ENCODE measurements at regions not wholly inside any gene's neighbourhood (a gene's known extent, or its start where the extent isn't known, plus 50 kb on each side); places are given as distances from the start of the nearest gene placed in this dataset.
A peak's percentile ranks its signal among the peaks of the same experiment; 100 is the strongest.

DNA sequence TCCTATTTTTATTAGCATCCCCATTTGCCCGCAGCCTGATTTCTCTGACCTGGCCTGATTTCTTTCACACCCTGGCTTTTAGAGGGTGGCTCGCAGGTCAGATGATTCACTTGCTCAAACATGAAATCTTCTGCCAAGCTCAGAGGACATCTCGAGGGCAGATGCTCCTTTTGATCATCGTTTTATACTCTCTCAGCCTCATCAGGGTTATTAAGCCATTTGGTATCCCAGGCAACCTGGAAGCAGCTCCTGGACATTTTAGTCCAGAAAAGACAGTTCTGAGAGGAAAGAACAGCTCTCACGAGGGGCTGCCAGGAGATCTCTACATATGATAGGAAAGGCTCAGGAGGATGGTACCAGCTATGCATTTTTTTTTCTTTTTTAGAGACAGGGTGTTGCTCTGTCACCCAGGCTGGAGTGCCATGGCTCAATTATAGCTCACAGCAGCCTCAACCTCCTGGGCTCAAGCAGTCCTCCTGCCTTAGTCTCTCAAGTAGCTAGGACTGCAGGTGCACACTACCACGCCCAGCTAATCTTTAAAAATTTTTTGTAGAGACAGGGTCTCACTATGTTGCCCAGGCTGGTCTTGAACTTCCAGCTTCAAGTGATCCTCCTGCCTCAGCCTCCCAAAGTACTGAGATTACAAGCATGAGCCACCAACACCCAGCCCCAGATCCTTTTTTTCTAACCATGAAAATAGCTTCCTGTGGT lies 165.4 kb downstream of the KATNAL1 start:
- Histone ChIP-seq H3K27me3 (no peaks in the 10 kb centered on the region), H3K4me3 (no peak overlapping the region), H3K27ac (peak overlapping the region; percentile 84), H3K9me3 (no peaks in the 10 kb centered on the region), H3K4me1 (peaks cover 20% of the 10 kb centered on the region), H3K36me3 (no peaks in the 10 kb centered on the region)
- no peak for TF ChIP-seq EP300 (IDR thresholded peaks at IDR 0.05)
- TF ChIP-seq, protein P1, sequence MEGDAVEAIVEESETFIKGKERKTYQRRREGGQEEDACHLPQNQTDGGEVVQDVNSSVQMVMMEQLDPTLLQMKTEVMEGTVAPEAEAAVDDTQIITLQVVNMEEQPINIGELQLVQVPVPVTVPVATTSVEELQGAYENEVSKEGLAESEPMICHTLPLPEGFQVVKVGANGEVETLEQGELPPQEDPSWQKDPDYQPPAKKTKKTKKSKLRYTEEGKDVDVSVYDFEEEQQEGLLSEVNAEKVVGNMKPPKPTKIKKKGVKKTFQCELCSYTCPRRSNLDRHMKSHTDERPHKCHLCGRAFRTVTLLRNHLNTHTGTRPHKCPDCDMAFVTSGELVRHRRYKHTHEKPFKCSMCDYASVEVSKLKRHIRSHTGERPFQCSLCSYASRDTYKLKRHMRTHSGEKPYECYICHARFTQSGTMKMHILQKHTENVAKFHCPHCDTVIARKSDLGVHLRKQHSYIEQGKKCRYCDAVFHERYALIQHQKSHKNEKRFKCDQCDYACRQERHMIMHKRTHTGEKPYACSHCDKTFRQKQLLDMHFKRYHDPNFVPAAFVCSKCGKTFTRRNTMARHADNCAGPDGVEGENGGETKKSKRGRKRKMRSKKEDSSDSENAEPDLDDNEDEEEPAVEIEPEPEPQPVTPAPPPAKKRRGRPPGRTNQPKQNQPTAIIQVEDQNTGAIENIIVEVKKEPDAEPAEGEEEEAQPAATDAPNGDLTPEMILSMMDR (IDR thresholded peaks at IDR 0.05) = no peak
- TF ChIP-seq POLR2A (IDR thresholded peaks at IDR 0.05) = no peak
- no peak for TF ChIP-seq POLR2AphosphoS5 (IDR thresholded peaks at IDR 0.05)
- WGBS = 45% methylated on average over 6 of the region's 6 CpGs
- DNase-seq (ENCODE audit: low spot score in 2 of 2) = no peak

DNA sequence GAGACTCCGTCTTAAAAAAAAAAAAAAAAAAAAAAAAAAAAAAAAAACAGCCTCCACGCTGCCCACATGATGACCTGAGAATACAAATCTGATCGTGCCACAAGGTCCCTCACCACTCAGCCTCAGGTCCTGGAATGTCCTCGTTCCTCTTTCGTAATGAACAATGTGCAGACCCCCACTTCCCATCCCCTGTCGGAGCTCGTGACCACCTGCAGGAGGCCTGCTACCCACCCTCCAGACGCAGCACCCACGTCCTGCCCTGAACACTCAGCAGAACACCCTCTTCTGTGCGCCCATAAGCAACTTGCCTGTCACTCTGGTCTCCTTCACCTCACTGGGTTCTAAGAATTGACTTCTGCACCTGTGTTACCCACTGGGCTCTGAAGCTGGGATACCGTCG lies 166.4 kb downstream of the KATNAL1 start:
- no peaks in the 10 kb centered on the region for H3K9me3 ChIP-seq
- no peak for DNase-seq (ENCODE audit: low spot score in 2 of 2)
- no peak overlapping the region for H3K27ac ChIP-seq
- 88% methylated on average over 12 of the region's 12 CpGs for WGBS
- no peaks in the 10 kb centered on the region for H3K27me3 ChIP-seq
- TF ChIP-seq EP300 (IDR thresholded peaks at IDR 0.05) (no peak), POLR2A (IDR thresholded peaks at IDR 0.05) (no peak), POLR2AphosphoS5 (IDR thresholded peaks at IDR 0.05) (no peak)
- TF ChIP-seq, protein P1 (IDR thresholded peaks at IDR 0.05) = no peak
- H3K4me3 ChIP-seq = no peak overlapping the region
- peaks cover 20% of the 10 kb centered on the region for H3K4me1 ChIP-seq
- H3K36me3 ChIP-seq = no peaks in the 10 kb centered on the region

DNA sequence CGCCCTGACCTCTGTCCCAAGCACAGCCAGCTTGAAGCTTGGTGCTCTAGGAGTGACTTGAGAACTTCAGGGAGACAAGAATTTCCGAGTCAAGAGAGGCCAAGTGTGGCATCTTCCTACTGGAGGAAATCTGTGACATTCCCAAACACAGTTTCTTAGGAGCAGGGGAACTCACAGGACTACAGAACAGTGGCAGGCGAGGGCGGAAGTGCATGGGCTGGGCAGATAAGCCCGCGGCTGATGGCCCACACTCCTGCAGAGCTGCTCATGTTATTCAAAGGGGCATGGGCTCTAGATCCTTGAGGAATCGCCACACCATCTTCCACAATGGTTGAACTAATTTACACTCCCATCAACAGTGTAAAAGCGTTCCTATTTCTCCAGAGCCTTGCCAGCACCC lies 168.8 kb downstream of the KATNAL1 start:
- H3K27ac ChIP-seq = no peak overlapping the region
- H3K4me3 ChIP-seq = no peak overlapping the region
- no peaks in the 10 kb centered on the region for H3K9me3 ChIP-seq
- H3K36me3 ChIP-seq = no peaks in the 10 kb centered on the region
- no peaks in the 10 kb centered on the region for H3K27me3 ChIP-seq
- H3K4me1 ChIP-seq = peaks cover 19% of the 10 kb centered on the region
- no peak for DNase-seq (ENCODE audit: low spot score in 2 of 2)
- TF ChIP-seq POLR2A (IDR thresholded peaks at IDR 0.05) (no peak), POLR2AphosphoS5 (IDR thresholded peaks at IDR 0.05) (no peak), EP300 (IDR thresholded peaks at IDR 0.05) (no peak)
- TF ChIP-seq, protein P1 (IDR thresholded peaks at IDR 0.05) = no peak
- 59% methylated on average over 8 of the region's 8 CpGs for WGBS

DNA sequence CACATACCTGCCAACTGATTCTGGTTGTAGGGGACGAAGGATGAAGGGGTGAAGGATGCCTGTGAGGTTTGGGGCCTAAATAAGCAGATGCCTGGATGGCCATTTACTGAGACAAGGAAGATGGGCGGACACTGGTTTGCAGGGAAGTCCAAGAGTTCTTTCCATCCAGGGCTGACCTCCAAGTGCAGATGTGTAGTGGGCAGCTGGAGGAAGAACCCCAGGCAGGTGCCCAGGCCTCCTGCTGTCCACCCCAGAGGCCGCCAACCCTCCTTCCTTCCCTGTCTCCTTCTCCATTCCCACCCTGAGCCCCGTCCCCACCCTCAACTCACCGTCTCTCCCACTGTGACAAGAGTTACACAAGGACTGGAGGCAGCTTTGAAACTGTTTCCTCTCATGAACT lies 171.5 kb downstream of the KATNAL1 start:
- Histone ChIP-seq H3K4me1 (peaks cover 9% of the 10 kb centered on the region), H3K27ac (no peak overlapping the region), H3K36me3 (no peaks in the 10 kb centered on the region), H3K9me3 (no peaks in the 10 kb centered on the region), H3K27me3 (no peaks in the 10 kb centered on the region), H3K4me3 (no peak overlapping the region)
- no peak for DNase-seq (ENCODE audit: low spot score in 2 of 2)
- WGBS = 92% methylated on average over 5 of the region's 5 CpGs
- TF ChIP-seq POLR2A (IDR thresholded peaks at IDR 0.05) = no peak
- no peak for TF ChIP-seq POLR2AphosphoS5 (IDR thresholded peaks at IDR 0.05)

DNA sequence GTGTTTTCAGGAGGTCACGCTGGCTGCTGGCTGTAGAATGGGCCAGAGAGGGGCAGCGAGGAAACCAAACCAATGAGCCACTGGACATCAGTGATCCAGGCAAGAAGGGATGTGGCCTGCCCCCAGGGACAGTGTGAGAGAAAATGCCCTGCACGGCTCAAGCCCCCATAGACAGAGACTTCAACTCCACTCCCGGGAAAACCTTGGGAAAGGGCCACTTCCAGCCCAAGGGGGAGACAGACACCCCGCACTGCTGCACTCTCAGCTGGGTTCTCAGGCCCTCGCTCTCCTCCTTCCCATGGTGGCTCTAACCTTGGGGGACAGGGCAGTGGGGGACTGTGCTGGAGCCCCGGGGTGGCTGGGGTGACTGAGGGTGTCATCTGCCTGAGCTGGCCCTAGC lies 172.0 kb downstream of the KATNAL1 start:
- no peaks in the 10 kb centered on the region for H3K36me3 ChIP-seq
- H3K4me1 ChIP-seq = peaks cover 9% of the 10 kb centered on the region
- no peak overlapping the region for H3K27ac ChIP-seq
- TF ChIP-seq POLR2A (IDR thresholded peaks at IDR 0.05) (no peak), EP300 (IDR thresholded peaks at IDR 0.05) (no peak)
- TF ChIP-seq, protein P1 (IDR thresholded peaks at IDR 0.05) = no peak
- H3K4me3 ChIP-seq = no peak overlapping the region
- no peaks in the 10 kb centered on the region for H3K27me3 ChIP-seq
- DNase-seq (ENCODE audit: low spot score in 2 of 2) = no peak
- WGBS = 85% methylated on average over 7 of the region's 7 CpGs
- H3K9me3 ChIP-seq = no peaks in the 10 kb centered on the region

DNA sequence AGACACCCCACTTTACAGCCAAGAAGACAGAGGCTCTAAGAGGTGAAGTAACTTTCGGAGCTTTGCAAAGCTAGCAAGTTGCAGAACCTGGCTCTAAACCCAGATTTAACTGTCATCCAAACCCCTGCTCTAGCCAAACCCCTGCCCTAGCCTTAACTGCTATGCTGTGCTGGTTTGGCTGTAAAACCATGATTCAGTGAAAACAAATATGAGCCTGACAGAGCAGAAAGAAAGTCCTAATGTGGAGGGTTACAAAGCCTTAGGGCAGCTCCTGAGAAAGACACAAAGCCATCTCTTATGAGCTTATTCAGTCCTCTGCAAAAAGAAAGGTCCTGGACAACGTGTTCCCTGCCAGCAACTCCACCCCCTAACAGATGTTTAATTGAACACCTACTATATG lies 172.8 kb downstream of the KATNAL1 start:
- Histone ChIP-seq H3K27me3 (no peaks in the 10 kb centered on the region), H3K36me3 (no peaks in the 10 kb centered on the region), H3K27ac (no peak overlapping the region), H3K4me1 (peaks cover 9% of the 10 kb centered on the region), H3K4me3 (no peak overlapping the region), H3K9me3 (no peaks in the 10 kb centered on the region)
- TF ChIP-seq POLR2AphosphoS5 (IDR thresholded peaks at IDR 0.05) (no peak), POLR2A (IDR thresholded peaks at IDR 0.05) (no peak), EP300 (IDR thresholded peaks at IDR 0.05) (no peak)
- TF ChIP-seq, protein P1 (IDR thresholded peaks at IDR 0.05) = no peak
- 72% methylated on average over 2 of the region's 2 CpGs for WGBS
- no peak for DNase-seq (ENCODE audit: low spot score in 2 of 2)
